ENCODE measurements at regions not wholly inside any gene's neighbourhood (a gene's known extent, or its start where the extent isn't known, plus 50 kb on each side); places are given as distances from the start of the nearest gene placed in this dataset.

- peaks cover 0 to 2% (median 0%) of the 10 kb centered on the region in 3 donors for H3K9me3 Mint-ChIP-seq
- H3K4me1 Mint-ChIP-seq: no peaks in the 10 kb centered on the region
- H3K36me3 Mint-ChIP-seq: peaks cover 2% of the 10 kb centered on the region
- H3K27ac Mint-ChIP-seq: no peak overlapping the region
- no peak overlapping the region for H3K4me3 Mint-ChIP-seq
- H3K27me3 Mint-ChIP-seq: peaks cover 4% of the 10 kb centered on the region
These were observed 77.2 kb upstream of the CTTNBP2NL start for GRCh38 chr1:112318698-112319370.

- Mint-ChIP-seq H3K27me3 (peaks cover 3% of the 10 kb centered on the region), H3K9me3 (peaks cover 0 to 2% (median 0%) of the 10 kb centered on the region in 3 donors), H3K4me1 (no peaks in the 10 kb centered on the region), H3K36me3 (peaks cover 2% of the 10 kb centered on the region), H3K4me3 (no peak overlapping the region), H3K27ac (no peak overlapping the region)
These were observed 76.5 kb upstream of the CTTNBP2NL start for GRCh38 chr1:112319371-112320040.

- H3K4me1 Mint-ChIP-seq: no peaks in the 10 kb centered on the region
- H3K36me3 Mint-ChIP-seq: peaks cover 2% of the 10 kb centered on the region
- H3K4me3 Mint-ChIP-seq: no peak overlapping the region
- peaks cover 0 to 2% (median 0%) of the 10 kb centered on the region in 3 donors for H3K9me3 Mint-ChIP-seq
- peaks cover 3% of the 10 kb centered on the region for H3K27me3 Mint-ChIP-seq
- no peak overlapping the region for H3K27ac Mint-ChIP-seq
These were observed 76.0 kb upstream of the CTTNBP2NL start for GRCh38 chr1:112320058-112320457.

DNA sequence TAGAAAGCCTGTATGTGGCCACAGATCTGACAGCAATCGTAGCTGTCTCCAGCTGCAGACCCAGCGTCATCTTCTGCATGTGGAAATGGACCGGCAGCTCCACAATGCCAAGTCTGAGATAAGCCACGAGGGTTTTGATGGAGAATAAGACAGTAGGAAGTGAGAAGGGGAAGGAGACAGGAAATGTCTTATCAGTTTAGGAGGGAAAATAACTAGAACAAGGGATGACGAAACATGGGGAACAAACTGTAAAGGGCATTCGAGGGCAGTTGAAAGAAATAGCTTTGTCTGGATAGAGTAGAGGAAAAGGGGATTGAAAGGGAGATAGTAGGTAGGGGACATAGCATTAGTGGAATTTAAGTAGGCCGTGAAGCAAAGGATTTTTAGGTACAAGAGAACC, 74.0 kb upstream of the CTTNBP2NL start:
- Mint-ChIP-seq H3K36me3 (peaks cover 2% of the 10 kb centered on the region), H3K4me1 (no peaks in the 10 kb centered on the region), H3K27me3 (peaks cover 9% of the 10 kb centered on the region), H3K27ac (no peak overlapping the region), H3K4me3 (no peak overlapping the region), H3K9me3 (no peaks in the 10 kb centered on the region)

GRCh38 chr1:112322983-112323678, 72.9 kb upstream of the CTTNBP2NL start:
- H3K4me1 Mint-ChIP-seq: no peaks in the 10 kb centered on the region
- H3K27ac Mint-ChIP-seq: peak overlapping the region in 1 of 3 donors; percentile 66
- no peak overlapping the region for H3K4me3 Mint-ChIP-seq
- H3K36me3 Mint-ChIP-seq: peaks cover 2% of the 10 kb centered on the region
- no peaks in the 10 kb centered on the region for H3K9me3 Mint-ChIP-seq
- peaks cover 12% of the 10 kb centered on the region for H3K27me3 Mint-ChIP-seq

DNA sequence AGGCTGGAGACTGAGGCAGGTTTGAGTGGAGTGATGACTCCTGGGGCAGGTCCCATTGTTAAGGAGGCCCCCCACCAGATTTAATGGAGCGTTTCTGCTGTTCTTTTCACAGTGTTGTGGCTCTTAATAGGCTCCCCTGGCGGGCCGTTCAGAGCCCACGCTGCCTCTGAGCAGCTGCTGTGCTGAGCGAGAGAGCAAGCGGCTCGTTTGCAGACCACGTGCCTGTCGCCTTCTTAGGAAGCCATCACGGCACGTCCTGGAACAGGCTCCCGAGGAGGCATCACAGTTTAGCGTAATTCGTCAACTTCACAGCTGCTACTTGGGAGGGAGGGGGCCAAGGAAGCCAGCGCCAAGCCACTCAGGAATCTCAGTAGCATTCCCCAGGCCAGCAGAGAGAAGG, 70.5 kb upstream of the CTTNBP2NL start:
- Mint-ChIP-seq H3K27me3 (peaks cover 11% of the 10 kb centered on the region), H3K36me3 (peaks cover 2% of the 10 kb centered on the region), H3K27ac (no peak overlapping the region), H3K4me1 (no peaks in the 10 kb centered on the region), H3K9me3 (no peaks in the 10 kb centered on the region), H3K4me3 (no peak overlapping the region)

GRCh38 chr1:112328600-112328999, 67.4 kb upstream of the CTTNBP2NL start:
- H3K36me3 Mint-ChIP-seq: no peaks in the 10 kb centered on the region
- H3K27me3 Mint-ChIP-seq: peaks cover 14% of the 10 kb centered on the region
- H3K4me1 Mint-ChIP-seq: no peaks in the 10 kb centered on the region
- H3K9me3 Mint-ChIP-seq: no peaks in the 10 kb centered on the region
- H3K27ac Mint-ChIP-seq: no peak overlapping the region
- no peak overlapping the region for H3K4me3 Mint-ChIP-seq

DNA sequence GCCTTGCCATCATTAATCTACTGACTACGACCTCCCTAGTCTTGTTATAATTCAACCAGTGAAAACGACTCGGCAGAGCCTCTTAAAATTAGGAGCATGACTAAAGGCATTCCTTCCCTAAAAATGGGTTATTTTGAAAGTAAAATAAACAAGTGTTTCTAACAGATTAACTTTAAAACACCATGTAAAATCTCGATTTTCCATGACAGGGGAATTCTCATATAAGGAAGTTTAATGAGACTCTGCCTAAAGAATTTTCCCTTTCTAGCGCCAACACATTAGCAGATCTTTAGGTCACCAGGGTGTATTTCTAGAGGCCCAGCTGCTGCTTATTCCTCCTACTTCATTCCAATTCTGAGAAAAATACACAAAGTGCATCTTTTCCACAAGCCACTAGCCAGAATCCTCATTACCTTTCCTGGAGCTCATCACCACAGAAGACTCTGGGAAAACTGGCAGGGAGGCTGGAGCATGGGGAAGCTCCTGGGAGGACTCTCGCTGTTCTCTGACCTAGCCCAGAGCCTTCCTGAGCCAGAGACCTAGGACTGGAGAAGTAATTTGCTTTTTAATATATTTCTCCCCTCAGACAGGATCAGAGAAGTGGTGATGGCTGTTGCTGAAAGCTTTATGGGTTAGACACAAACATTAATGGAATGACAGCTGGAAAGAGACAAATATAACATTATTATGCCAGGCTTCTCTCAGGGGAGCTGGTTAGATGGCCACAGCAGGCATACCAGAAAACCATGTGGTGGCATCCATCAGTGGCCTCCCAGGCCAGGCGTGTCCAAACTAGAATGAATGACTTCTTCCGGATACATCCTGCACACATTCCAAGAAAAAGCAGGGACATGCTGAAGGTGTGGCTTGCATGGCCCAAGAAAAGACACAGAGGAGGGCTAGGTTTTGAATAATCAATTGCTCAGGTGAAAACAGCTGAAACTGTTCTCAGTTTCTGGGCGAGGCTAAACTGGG, 63.6 kb upstream of the CTTNBP2NL start:
- peaks cover 10% of the 10 kb centered on the region for H3K27me3 Mint-ChIP-seq
- no peaks in the 10 kb centered on the region for H3K9me3 Mint-ChIP-seq
- no peaks in the 10 kb centered on the region for H3K36me3 Mint-ChIP-seq
- H3K27ac Mint-ChIP-seq: no peak overlapping the region
- H3K4me3 Mint-ChIP-seq: no peak overlapping the region
- H3K4me1 Mint-ChIP-seq: peaks cover 0 to 6% (median 0%) of the 10 kb centered on the region in 3 donors

- Mint-ChIP-seq H3K4me3 (no peak overlapping the region), H3K27ac (no peak overlapping the region), H3K36me3 (no peaks in the 10 kb centered on the region), H3K9me3 (peaks cover 0 to 6% (median 2%) of the 10 kb centered on the region in 3 donors), H3K27me3 (peaks cover 17% of the 10 kb centered on the region), H3K4me1 (peaks cover 0 to 6% (median 0%) of the 10 kb centered on the region in 3 donors)
These were observed 60.7 kb upstream of the CTTNBP2NL start for GRCh38 chr1:112335351-112335750.

GRCh38 chr1:112337028-112337531, 58.9 kb upstream of the CTTNBP2NL start:
- H3K36me3 Mint-ChIP-seq: peaks cover 3% of the 10 kb centered on the region
- no peak overlapping the region for H3K27ac Mint-ChIP-seq
- H3K4me1 Mint-ChIP-seq: peaks cover 0 to 6% (median 0%) of the 10 kb centered on the region in 3 donors
- H3K9me3 Mint-ChIP-seq: peaks cover 0 to 6% (median 2%) of the 10 kb centered on the region in 3 donors
- H3K4me3 Mint-ChIP-seq: no peak overlapping the region
- H3K27me3 Mint-ChIP-seq: peaks cover 17% of the 10 kb centered on the region

- peaks cover 15% of the 10 kb centered on the region for H3K27me3 Mint-ChIP-seq
- peaks cover 0 to 8% (median 6%) of the 10 kb centered on the region in 3 donors for H3K4me1 Mint-ChIP-seq
- H3K27ac Mint-ChIP-seq: no peak overlapping the region
- H3K9me3 Mint-ChIP-seq: peaks cover 0 to 6% (median 2%) of the 10 kb centered on the region in 3 donors
- peak overlapping the region in 1 of 4 donors; percentile 49 for H3K4me3 Mint-ChIP-seq
- H3K36me3 Mint-ChIP-seq: peaks cover 3% of the 10 kb centered on the region
These were observed 54.0 kb upstream of the CTTNBP2NL start for GRCh38 chr1:112341986-112342385.

DNA sequence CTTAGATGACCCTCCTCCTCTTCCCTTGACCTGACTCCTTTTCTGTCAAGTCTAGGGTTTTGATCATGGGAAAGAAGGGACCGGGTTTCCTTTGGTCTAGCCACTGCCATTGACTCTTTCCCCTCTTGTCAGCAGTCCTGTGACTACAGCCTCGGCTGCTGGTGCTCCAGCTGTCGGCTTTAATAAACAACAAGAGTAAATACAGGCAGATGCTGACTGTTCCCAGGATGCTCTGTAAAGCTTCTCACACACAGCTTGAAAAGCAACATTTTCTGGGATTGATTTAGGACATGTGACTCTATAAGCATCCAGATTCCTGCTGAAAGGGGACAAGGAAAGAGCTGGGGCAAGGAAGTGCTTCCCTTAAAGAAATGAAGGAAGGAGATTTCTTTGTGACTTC, 53.5 kb upstream of the CTTNBP2NL start:
- Mint-ChIP-seq H3K36me3 (peaks cover 3% of the 10 kb centered on the region), H3K4me1 (peaks cover 0 to 6% (median 5%) of the 10 kb centered on the region in 3 donors), H3K4me3 (no peak overlapping the region), H3K27ac (no peak overlapping the region), H3K27me3 (peaks cover 12% of the 10 kb centered on the region), H3K9me3 (peaks cover 0 to 6% (median 2%) of the 10 kb centered on the region in 3 donors)

GRCh38 chr1:112344754-112345423, 51.1 kb upstream of the CTTNBP2NL start:
- peaks cover 10% of the 10 kb centered on the region for H3K27me3 Mint-ChIP-seq
- H3K4me1 Mint-ChIP-seq: peaks cover 0 to 6% (median 5%) of the 10 kb centered on the region in 3 donors
- peaks cover 2 to 6% (median 4%) of the 10 kb centered on the region in 3 donors for H3K9me3 Mint-ChIP-seq
- peaks cover 3% of the 10 kb centered on the region for H3K36me3 Mint-ChIP-seq
- H3K4me3 Mint-ChIP-seq: peak overlapping the region in 1 of 4 donors; percentile 29
- no peak overlapping the region for H3K27ac Mint-ChIP-seq
